ENCODE measurements at regions not wholly inside any gene's neighbourhood (a gene's known extent, or its start where the extent isn't known, plus 50 kb on each side); places are given as distances from the start of the nearest gene placed in this dataset.

- TF ChIP-seq, protein P1, sequence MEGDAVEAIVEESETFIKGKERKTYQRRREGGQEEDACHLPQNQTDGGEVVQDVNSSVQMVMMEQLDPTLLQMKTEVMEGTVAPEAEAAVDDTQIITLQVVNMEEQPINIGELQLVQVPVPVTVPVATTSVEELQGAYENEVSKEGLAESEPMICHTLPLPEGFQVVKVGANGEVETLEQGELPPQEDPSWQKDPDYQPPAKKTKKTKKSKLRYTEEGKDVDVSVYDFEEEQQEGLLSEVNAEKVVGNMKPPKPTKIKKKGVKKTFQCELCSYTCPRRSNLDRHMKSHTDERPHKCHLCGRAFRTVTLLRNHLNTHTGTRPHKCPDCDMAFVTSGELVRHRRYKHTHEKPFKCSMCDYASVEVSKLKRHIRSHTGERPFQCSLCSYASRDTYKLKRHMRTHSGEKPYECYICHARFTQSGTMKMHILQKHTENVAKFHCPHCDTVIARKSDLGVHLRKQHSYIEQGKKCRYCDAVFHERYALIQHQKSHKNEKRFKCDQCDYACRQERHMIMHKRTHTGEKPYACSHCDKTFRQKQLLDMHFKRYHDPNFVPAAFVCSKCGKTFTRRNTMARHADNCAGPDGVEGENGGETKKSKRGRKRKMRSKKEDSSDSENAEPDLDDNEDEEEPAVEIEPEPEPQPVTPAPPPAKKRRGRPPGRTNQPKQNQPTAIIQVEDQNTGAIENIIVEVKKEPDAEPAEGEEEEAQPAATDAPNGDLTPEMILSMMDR (IDR thresholded peaks at IDR 0.05): no peak
- no peak for DNase-seq (ENCODE audit: extremely low spot score, unreplicated experiment)
Measured at GRCh38 chr4:137069473-137069872, 462.8 kb downstream of the PCDH18 start.

GRCh38 chr4:137067735-137068134 is 464.6 kb downstream of the PCDH18 start:
- DNase-seq (ENCODE audit: extremely low spot score, unreplicated experiment): no peak

More at GRCh38 chr4:137069473-137069872, 462.8 kb downstream of the PCDH18 start:
- no peak overlapping the region for H3K27ac Mint-ChIP-seq (ENCODE audit: unreplicated experiment)
- peaks cover 3% of the 10 kb centered on the region for H3K4me1 Mint-ChIP-seq (ENCODE audit: unreplicated experiment)
- no peaks in the 10 kb centered on the region for H3K36me3 Mint-ChIP-seq (ENCODE audit: unreplicated experiment)
- H3K4me3 Mint-ChIP-seq (ENCODE audit: unreplicated experiment): no peak overlapping the region
- H3K27me3 Mint-ChIP-seq (ENCODE audit: unreplicated experiment): no peaks in the 10 kb centered on the region
- H3K9me3 Mint-ChIP-seq (ENCODE audit: unreplicated experiment): peaks cover 5% of the 10 kb centered on the region

DNA sequence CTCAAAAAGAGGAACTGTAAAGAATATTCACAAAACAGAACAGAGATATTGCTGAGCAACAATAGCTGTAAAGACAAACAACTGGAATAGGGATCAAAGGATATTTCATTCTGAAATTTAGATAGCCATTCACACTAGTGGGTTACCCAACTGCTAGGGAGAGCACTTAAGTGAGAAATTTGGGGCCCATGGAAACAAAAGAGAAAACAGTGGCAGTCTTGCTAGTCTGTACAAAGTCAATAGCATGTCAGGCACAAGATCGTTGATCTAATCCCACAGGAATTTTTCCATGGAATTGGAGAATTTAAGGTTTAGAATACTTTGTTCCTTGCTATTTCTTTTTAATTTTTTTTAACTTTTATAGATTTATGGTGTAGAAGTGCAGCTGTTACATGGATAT is 467.0 kb downstream of the PCDH18 start:
- Mint-ChIP-seq H3K27ac (ENCODE audit: unreplicated experiment) (no peak overlapping the region), H3K4me3 (ENCODE audit: unreplicated experiment) (no peak overlapping the region), H3K27me3 (ENCODE audit: unreplicated experiment) (no peaks in the 10 kb centered on the region), H3K4me1 (ENCODE audit: unreplicated experiment) (peaks cover 3% of the 10 kb centered on the region), H3K9me3 (ENCODE audit: unreplicated experiment) (peaks cover 5% of the 10 kb centered on the region), H3K36me3 (ENCODE audit: unreplicated experiment) (no peaks in the 10 kb centered on the region)
- TF ChIP-seq, protein P1 (IDR thresholded peaks at IDR 0.05): no peak
- no peak for DNase-seq (ENCODE audit: extremely low spot score, unreplicated experiment)

More at GRCh38 chr4:137067735-137068134, 464.6 kb downstream of the PCDH18 start:
- TF ChIP-seq, protein P1 (IDR thresholded peaks at IDR 0.05): no peak
- no peak overlapping the region for H3K4me3 Mint-ChIP-seq (ENCODE audit: unreplicated experiment)
- H3K36me3 Mint-ChIP-seq (ENCODE audit: unreplicated experiment): no peaks in the 10 kb centered on the region
- no peaks in the 10 kb centered on the region for H3K27me3 Mint-ChIP-seq (ENCODE audit: unreplicated experiment)
- H3K4me1 Mint-ChIP-seq (ENCODE audit: unreplicated experiment): peaks cover 3% of the 10 kb centered on the region
- H3K27ac Mint-ChIP-seq (ENCODE audit: unreplicated experiment): no peak overlapping the region
- H3K9me3 Mint-ChIP-seq (ENCODE audit: unreplicated experiment): peaks cover 5% of the 10 kb centered on the region

DNA sequence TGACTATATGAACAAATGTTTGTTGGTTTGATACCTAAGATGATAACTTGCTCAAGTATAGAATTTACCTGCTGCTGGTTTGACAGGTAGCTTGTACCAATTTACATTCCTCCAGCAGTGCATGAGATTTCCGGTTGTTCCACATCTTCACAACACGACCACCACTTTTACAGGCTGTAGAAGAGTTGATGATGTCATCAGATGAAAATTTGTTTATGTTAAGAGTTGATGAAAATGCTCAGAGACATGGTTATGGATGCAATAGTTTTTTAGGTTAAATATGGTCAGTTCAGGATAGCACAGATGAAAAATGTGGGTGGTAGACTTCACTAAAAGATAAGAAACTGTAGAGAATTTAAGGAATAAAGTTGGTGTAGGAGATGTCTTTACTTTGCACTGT is 468.3 kb downstream of the PCDH18 start:
- H3K4me3 Mint-ChIP-seq (ENCODE audit: unreplicated experiment): no peak overlapping the region
- no peaks in the 10 kb centered on the region for H3K36me3 Mint-ChIP-seq (ENCODE audit: unreplicated experiment)
- no peaks in the 10 kb centered on the region for H3K27me3 Mint-ChIP-seq (ENCODE audit: unreplicated experiment)
- DNase-seq (ENCODE audit: extremely low spot score, unreplicated experiment): no peak
- peaks cover 3% of the 10 kb centered on the region for H3K4me1 Mint-ChIP-seq (ENCODE audit: unreplicated experiment)
- H3K27ac Mint-ChIP-seq (ENCODE audit: unreplicated experiment): no peak overlapping the region
- H3K9me3 Mint-ChIP-seq (ENCODE audit: unreplicated experiment): peaks cover 5% of the 10 kb centered on the region
- TF ChIP-seq, protein P1 (IDR thresholded peaks at IDR 0.05): no peak

DNA sequence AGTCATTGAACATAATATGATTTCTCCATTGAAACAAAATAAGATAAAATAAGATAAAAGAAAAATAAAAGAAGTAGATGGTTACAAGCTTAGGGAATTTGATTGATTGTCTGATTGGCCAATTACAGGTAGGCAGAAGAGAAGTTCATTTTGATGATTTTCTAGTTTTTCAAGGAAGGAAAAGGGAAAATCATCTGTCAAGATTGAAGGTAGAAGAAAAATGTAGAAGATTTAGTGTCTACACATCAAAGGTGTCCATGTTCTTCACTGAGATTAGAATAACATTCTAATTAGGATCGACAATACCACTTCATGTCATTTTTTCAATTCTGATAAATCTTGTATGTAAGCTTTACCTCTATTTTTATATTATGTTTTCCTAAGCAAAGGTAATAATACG is 489.1 kb downstream of the PCDH18 start:
- Mint-ChIP-seq H3K9me3 (ENCODE audit: unreplicated experiment) (no peaks in the 10 kb centered on the region), H3K27me3 (ENCODE audit: unreplicated experiment) (no peaks in the 10 kb centered on the region), H3K36me3 (ENCODE audit: unreplicated experiment) (no peaks in the 10 kb centered on the region), H3K4me3 (ENCODE audit: unreplicated experiment) (no peak overlapping the region), H3K4me1 (ENCODE audit: unreplicated experiment) (no peaks in the 10 kb centered on the region), H3K27ac (ENCODE audit: unreplicated experiment) (no peak overlapping the region)
- TF ChIP-seq, protein P1 (IDR thresholded peaks at IDR 0.05): no peak
- no peak for DNase-seq (ENCODE audit: extremely low spot score, unreplicated experiment)
